ENCODE measurements at regions not wholly inside any gene's neighbourhood (a gene's known extent, or its start where the extent isn't known, plus 50 kb on each side); places are given as distances from the start of the nearest gene placed in this dataset.

- TF ChIP-seq, protein P1, sequence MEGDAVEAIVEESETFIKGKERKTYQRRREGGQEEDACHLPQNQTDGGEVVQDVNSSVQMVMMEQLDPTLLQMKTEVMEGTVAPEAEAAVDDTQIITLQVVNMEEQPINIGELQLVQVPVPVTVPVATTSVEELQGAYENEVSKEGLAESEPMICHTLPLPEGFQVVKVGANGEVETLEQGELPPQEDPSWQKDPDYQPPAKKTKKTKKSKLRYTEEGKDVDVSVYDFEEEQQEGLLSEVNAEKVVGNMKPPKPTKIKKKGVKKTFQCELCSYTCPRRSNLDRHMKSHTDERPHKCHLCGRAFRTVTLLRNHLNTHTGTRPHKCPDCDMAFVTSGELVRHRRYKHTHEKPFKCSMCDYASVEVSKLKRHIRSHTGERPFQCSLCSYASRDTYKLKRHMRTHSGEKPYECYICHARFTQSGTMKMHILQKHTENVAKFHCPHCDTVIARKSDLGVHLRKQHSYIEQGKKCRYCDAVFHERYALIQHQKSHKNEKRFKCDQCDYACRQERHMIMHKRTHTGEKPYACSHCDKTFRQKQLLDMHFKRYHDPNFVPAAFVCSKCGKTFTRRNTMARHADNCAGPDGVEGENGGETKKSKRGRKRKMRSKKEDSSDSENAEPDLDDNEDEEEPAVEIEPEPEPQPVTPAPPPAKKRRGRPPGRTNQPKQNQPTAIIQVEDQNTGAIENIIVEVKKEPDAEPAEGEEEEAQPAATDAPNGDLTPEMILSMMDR (IDR thresholded peaks at IDR 0.05; ENCODE audit: unreplicated experiment): no peak
- DNase-seq (ENCODE audit: low spot score): no peak
- Mint-ChIP-seq H3K4me3 (ENCODE audit: unreplicated experiment) (no peak overlapping the region), H3K9me3 (ENCODE audit: unreplicated experiment) (peaks cover 14% of the 10 kb centered on the region), H3K36me3 (ENCODE audit: low read depth, unreplicated experiment) (peaks cover 17% of the 10 kb centered on the region), H3K27ac (ENCODE audit: unreplicated experiment) (no peak overlapping the region), H3K27me3 (ENCODE audit: unreplicated experiment) (peaks cover 2% of the 10 kb centered on the region), H3K4me1 (ENCODE audit: unreplicated experiment) (peaks cover 2% of the 10 kb centered on the region)
Observed at GRCh38 chr10:113480081-113480360, 72.8 kb upstream of the HABP2 start.

DNA sequence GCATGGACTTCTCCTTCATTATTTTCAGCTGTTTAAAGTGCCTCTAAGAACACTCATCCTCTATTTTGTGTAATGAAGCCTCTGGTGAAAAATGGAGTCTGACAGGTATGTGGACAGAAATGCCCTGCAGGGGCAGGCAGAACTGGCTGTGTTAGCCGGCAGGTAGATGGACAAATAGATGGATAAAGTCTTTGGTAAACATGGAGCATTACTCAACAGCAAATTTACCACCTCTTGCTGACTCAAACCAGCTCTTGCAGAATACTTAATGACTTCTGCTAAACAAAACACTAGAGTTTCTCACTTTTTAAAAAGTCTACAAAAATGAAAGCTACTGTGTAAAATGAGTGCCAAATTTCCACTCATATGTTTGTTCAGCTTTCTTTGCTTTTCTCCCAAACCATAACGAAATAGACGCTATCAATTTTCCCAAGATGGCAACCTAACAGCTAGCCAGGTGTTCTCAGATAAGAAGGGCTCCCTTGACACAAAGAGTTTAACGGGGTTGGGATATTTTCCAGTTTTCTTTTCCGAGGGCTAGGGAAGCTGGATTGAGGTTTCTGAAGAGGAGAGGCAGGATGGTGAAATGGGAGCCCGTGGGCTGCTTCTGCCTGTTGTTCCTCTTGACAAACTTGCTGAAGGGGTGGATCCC, 71.9 kb upstream of the HABP2 start:
- Mint-ChIP-seq H3K4me1 (ENCODE audit: unreplicated experiment) (no peaks in the 10 kb centered on the region), H3K36me3 (ENCODE audit: low read depth, unreplicated experiment) (peaks cover 17% of the 10 kb centered on the region), H3K4me3 (ENCODE audit: unreplicated experiment) (no peak overlapping the region), H3K27ac (ENCODE audit: unreplicated experiment) (no peak overlapping the region), H3K9me3 (ENCODE audit: unreplicated experiment) (peaks cover 14% of the 10 kb centered on the region), H3K27me3 (ENCODE audit: unreplicated experiment) (peaks cover 2% of the 10 kb centered on the region)
- no peak for DNase-seq (ENCODE audit: low spot score)
- TF ChIP-seq, protein P1 (IDR thresholded peaks at IDR 0.05; ENCODE audit: unreplicated experiment): no peak

- H3K36me3 Mint-ChIP-seq (ENCODE audit: low read depth, unreplicated experiment): peaks cover 9% of the 10 kb centered on the region
- H3K4me3 Mint-ChIP-seq (ENCODE audit: unreplicated experiment): no peak overlapping the region
- no peaks in the 10 kb centered on the region for H3K4me1 Mint-ChIP-seq (ENCODE audit: unreplicated experiment)
- peaks cover 11% of the 10 kb centered on the region for H3K9me3 Mint-ChIP-seq (ENCODE audit: unreplicated experiment)
- TF ChIP-seq, protein P1 (IDR thresholded peaks at IDR 0.05; ENCODE audit: unreplicated experiment): no peak
- no peaks in the 10 kb centered on the region for H3K27me3 Mint-ChIP-seq (ENCODE audit: unreplicated experiment)
- no peak for DNase-seq (ENCODE audit: low spot score)
- H3K27ac Mint-ChIP-seq (ENCODE audit: unreplicated experiment): no peak overlapping the region
Observed at GRCh38 chr10:113484487-113484886, 68.4 kb upstream of the HABP2 start.

DNA sequence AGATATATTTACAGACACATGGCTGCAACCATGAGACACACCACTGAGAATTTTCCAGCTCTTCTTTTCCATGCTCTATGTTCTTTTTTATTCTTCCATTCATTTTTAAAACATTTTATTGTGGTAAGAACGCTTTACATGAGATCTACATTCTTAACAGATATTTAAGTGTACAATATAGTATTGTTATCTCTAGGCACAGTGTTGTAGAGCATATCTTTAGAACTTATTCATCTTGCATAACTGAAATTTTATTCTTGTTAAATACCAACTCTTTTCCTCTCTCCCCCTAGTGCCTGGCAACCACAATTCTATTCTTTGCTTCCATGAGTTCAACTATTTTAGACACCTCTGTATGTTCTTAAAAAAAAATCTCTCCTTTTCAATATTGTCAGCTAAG, 67.1 kb upstream of the HABP2 start:
- Mint-ChIP-seq H3K27me3 (ENCODE audit: unreplicated experiment) (no peaks in the 10 kb centered on the region), H3K27ac (ENCODE audit: unreplicated experiment) (no peak overlapping the region), H3K9me3 (ENCODE audit: unreplicated experiment) (no peaks in the 10 kb centered on the region), H3K4me1 (ENCODE audit: unreplicated experiment) (no peaks in the 10 kb centered on the region), H3K36me3 (ENCODE audit: low read depth, unreplicated experiment) (no peaks in the 10 kb centered on the region), H3K4me3 (ENCODE audit: unreplicated experiment) (no peak overlapping the region)
- TF ChIP-seq, protein P1 (IDR thresholded peaks at IDR 0.05; ENCODE audit: unreplicated experiment): no peak
- no peak for DNase-seq (ENCODE audit: low spot score)

DNA sequence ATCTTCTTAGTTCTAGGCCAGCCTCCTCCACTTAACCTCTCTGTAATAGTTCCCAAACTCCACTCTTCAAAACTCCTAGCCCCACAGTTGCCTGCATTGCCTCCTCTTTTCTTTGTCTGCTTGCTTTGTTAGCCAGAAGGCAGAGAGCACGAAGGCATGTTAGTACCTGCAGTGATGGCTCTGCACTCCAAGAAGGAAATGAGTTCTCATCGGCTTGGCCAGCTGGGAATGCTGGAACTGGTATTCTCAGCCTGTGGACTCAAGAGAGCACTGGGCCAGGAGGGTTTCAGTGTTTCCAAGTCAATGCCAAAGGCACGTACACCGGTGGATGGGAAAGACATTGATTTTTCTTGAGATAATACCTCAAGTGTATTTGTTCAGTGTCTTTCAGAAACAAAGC, 66.3 kb upstream of the HABP2 start:
- Mint-ChIP-seq H3K27ac (ENCODE audit: unreplicated experiment) (no peak overlapping the region), H3K4me1 (ENCODE audit: unreplicated experiment) (no peaks in the 10 kb centered on the region), H3K9me3 (ENCODE audit: unreplicated experiment) (no peaks in the 10 kb centered on the region), H3K36me3 (ENCODE audit: low read depth, unreplicated experiment) (no peaks in the 10 kb centered on the region), H3K27me3 (ENCODE audit: unreplicated experiment) (no peaks in the 10 kb centered on the region), H3K4me3 (ENCODE audit: unreplicated experiment) (no peak overlapping the region)
- TF ChIP-seq, protein P1 (IDR thresholded peaks at IDR 0.05; ENCODE audit: unreplicated experiment): no peak
- DNase-seq (ENCODE audit: low spot score): no peak
